Activated CD8-positive, alpha-beta memory T cell treated with anti-CD3 and anti-CD28 coated beads for 36 hours (primary cell): ENCODE measurements at regions not wholly inside any gene's neighbourhood (a gene's known extent, or its start where the extent isn't known, plus 50 kb on each side); places are given as distances from the start of the nearest gene placed in this dataset.
"Not testable (repeated sequence)": the region's sequence is repeated elsewhere in the genome, so short reads cannot be mapped to it uniquely, and the experiment has no call there.

ENCODE experiments used
- CTCF ChIA-PET: fragments of 350-600 bp; sonication (Branson Sonifier 250); formaldehyde crosslinking; loops from one replicate; lab custom pipeline; 2021; ENCODE audit warnings: antibody characterized with exemption; lab: Charles Lee
- POLR2A ChIA-PET: fragments of 350-600 bp; sonication (Branson Sonifier 250); formaldehyde crosslinking; loops from one replicate; lab custom pipeline; 2021; ENCODE audit warnings: antibody characterized with exemption; lab: Charles Lee

DNA sequence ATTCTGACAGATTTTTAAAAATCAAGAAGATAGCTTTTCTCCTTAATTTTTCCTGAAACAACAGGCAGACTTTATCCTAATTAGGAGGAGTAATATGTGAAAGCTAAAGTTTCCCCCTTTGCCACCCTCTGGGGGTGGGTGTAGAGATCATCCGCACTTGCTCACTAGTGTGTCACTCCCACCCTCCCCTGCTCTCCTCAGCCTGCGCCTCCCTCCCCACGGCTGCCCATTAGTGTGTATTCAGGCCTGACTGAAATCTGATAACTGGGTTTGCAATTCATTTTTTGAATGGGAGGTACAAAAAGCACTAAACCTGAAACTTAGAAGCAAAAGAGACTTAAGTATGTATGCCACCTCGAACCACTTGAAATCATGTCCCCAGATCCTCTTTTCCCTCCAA is 110.4 kb upstream of the TRIM2 start:
- POLR2A ChIA-PET, result no interaction called here
- CTCF ChIA-PET, result interaction anchor here (0.9 kb wide), 1 partner anchor 10 kb away, joined by 3 read pairs; no protein-coding TSS in a partner anchor

DNA sequence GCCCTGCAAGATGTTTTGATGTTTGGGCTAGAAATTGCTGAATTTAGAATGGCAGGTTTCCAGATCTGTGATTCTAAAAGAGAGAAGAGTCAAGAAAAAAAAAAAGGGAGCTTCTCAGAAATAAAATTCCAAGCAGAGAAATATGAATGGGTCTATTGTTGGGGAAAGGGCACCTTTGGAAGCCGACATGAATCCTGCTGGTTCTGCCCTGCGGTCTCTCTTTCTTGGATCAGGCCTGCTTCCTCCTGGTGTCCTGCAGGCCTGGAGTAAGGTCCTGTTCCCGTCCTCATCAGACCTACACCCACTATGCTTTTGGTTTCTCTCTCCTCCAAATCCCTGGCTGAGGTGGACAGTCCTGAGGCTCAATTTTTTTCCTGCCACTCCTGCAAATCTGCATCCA is 109.8 kb upstream of the TRIM2 start:
- POLR2A ChIA-PET, result no interaction called here
- CTCF ChIA-PET, result interaction anchor here (2.0 kb wide), 1 partner anchor 37 kb away, joined by 4 read pairs; no protein-coding TSS in a partner anchor

DNA sequence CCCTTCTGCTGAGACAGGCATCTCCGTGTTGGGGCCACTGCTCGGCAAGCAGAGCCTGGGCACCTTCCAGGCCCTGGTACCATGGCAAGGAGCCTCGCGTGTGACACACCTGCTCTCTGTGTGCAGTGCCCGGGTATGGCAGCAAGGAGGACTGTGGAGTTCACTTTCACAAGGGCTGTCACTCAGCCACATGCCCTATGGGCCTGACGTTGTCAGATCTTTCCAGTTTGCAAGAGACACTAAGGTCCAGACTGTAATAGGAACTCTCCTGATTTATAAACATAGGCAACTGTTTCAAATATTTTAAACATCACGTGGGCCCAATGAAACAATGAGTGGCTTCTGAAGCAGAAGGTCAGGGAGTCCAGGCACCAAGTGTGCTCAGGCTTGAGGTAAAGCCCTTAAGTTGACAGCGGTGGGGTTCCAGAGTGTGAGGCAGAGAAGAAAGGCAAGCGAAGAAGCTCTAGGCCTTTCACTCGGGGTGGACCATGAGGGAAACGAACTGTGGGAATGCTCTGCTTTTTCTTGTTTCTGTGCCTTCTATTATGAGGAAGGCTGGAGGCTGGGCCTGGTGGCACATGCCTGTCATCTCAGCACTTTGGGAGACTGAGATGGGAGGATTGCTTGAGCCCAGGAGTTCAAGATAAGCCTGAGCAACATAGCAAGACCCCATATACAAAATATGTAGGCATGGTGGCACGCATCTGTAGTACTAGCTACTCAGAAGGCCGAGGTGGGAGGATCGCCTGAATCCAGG is 108.6 kb upstream of the TRIM2 start:
- ChIA-PET POLR2A (no interaction called here), CTCF (interaction anchor here (0.6 to 3.1 kb wide), 3 partner anchors 11 to 452 kb away, joined by 3 to 17 read pairs (median 4); no protein-coding TSS in a partner anchor)

GRCh38 chr4:153096344-153096743 is 107.9 kb upstream of the TRIM2 start:
- CTCF ChIA-PET, result interaction anchor here (2.0 to 3.1 kb wide), 2 partner anchors 11 to 35 kb away, joined by 4 to 17 read pairs; no protein-coding TSS in a partner anchor
- POLR2A ChIA-PET, result no interaction called here

DNA sequence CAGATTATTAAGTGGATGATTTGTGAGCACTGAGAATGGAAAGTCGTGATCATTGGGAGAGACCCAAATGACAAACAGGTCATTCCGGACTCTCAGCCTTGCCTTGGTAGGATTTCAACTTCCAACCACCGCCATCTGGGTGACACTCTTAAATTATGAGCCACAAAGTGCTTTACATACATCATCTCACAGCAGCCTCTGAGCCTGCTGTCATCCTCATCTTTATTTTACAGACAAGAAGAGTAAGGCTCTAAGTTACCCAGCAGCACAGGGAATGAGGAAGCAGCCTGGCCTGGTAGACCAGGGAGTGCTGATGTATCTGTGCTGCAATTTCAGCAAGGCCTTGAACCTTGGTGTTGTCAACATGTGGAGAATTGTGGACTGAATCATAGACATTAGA is 105.8 kb upstream of the TRIM2 start:
- CTCF ChIA-PET, result interaction anchor here (3.1 kb wide), 1 partner anchor 13 kb away, joined by 17 read pairs; no protein-coding TSS in a partner anchor

DNA sequence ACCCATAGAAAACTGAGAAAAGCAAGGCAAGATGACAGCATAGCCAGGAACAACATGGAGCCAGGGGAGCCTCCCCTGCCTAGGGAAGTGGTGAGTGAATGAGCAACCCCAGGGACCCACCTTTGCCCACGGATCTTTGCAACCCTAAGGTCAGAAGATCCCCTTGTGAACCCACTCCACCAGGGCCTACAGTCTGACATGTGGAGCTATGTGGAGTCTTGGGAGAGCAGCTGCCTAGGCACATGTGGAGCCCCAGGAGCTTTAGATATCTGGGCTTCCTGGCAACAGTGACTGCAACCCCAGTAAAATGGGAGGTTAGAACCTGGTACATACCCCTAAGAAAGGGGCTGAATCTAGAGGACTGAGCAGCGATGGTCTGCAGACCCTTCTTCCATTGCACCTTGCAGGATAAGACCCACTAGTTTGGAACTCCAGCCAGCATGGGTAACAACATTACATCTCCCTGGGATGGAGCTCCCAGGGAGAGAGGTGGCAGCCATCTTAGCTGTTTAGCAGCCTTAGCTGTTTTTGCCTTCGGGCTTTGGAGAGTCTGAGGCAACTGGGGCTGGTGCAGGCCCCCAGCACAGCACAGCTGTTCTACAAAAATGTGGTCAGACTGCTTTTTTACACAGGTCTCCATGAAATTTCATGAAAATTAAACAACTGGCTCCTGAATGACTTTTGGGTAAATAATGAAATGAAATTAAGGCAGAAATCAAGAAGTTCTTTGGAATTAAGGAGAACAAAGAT is 104.7 kb upstream of the TRIM2 start:
- CTCF ChIA-PET, result interaction anchor here (1.0 kb wide), 1 partner anchor 14 kb away, joined by 4 read pairs; no protein-coding TSS in a partner anchor
- POLR2A ChIA-PET, result no interaction called here

More for the DNA sequence above, 105.8 kb upstream of the TRIM2 start:
- POLR2A ChIA-PET, result no interaction called here

- CTCF ChIA-PET, result not testable (repeated sequence)
- POLR2A ChIA-PET, result interaction anchor here (0.7 kb wide), 1 partner anchor 170 kb away, joined by 3 read pairs; no protein-coding TSS in a partner anchor
Observed at GRCh38 chr4:153106736-153107135, 97.5 kb upstream of the TRIM2 start.

DNA sequence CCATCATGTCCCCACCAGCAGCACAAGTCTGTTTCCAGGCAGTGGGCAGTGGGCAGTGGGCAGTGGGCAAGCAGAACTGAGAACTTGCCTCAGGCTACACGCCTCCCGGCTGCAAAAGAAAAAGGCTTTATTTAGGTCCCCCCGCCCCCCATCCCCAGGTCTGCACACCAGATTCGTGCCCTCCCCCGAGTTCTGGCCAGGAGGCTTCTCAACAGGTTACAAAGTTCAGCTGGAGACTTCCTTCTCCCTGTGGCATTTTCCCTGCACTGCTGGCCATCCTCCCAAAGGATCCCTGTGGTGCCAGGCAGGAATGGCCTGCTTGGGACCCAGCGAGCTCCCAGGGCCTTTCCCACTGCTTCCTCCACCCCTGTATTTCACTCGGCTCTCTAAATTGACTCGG is 97.0 kb upstream of the TRIM2 start:
- POLR2A ChIA-PET, result no interaction called here
- CTCF ChIA-PET, result no interaction called here

- CTCF ChIA-PET, result interaction anchor here (1.1 to 1.9 kb wide), 3 partner anchors 18 to 26 kb away, joined by 3 to 6 read pairs (median 4); no protein-coding TSS in a partner anchor
- POLR2A ChIA-PET, result no interaction called here
Observed at GRCh38 chr4:153109296-153109849, 94.9 kb upstream of the TRIM2 start.

DNA sequence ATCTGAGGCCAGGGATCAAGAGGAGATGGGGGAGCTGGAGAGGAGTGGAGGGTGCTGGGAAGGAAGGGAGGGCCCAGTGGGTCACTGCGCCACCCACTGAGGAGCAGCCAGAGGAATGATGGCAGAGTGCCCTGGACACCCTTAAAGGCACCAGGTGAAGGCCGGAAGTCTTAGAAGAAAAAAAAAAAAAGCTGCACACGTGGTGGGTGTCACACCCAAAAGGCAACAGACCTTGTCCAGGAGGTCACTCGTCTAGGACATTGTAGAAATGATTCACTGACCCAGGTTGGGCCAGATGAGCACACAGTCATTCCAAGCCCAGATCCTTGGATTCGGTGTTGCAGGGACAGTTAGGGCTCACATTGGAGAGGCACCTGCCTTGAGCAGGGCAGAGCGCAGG is 93.5 kb upstream of the TRIM2 start:
- POLR2A ChIA-PET, result no interaction called here
- CTCF ChIA-PET, result interaction anchor here (1.1 to 1.7 kb wide), 2 partner anchors 17 to 27 kb away, joined by 3 to 4 read pairs; no protein-coding TSS in a partner anchor

DNA sequence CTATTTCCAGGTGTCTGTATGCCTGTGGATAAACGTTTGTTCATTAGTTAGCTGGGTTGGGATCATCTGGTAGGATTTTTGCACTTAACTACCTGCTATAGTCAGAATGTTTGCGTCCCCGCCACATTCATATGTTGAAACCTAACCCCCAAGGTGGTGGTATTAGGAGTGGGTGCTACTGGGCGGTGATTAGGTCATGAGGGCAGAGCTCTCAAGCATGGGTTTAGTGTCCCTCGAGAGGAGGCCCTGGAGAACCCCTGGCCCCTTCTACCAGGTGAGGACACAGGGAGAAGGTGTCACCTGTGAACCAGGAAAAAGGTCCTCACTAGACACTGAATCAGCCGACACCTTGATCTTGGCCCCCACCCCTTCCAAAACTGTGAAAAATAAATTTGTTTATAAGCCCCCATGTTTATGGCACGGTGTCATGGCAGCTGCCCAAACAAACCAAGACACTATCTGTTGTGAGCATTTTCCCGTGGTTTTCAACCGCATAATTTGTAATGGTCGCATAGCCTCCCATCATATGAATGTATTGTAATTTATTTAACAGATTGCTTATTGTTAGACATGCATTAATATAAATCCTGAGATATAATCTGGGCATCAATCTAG is 92.7 kb upstream of the TRIM2 start:
- CTCF ChIA-PET, result interaction anchor here (0.6 to 4.0 kb wide), 3 partner anchors 16 to 30 kb away, joined by 3 to 22 read pairs (median 16); no protein-coding TSS in a partner anchor
- POLR2A ChIA-PET, result no interaction called here

GRCh38 chr4:153112041-153112441 is 92.2 kb upstream of the TRIM2 start:
- POLR2A ChIA-PET, result no interaction called here
- CTCF ChIA-PET, result interaction anchor here (0.6 to 4.0 kb wide), 3 partner anchors 15 to 30 kb away, joined by 3 to 22 read pairs (median 16); no protein-coding TSS in a partner anchor

- POLR2A ChIA-PET, result no interaction called here
- CTCF ChIA-PET, result interaction anchor here (1.6 to 4.0 kb wide), 3 partner anchors 14 to 31 kb away, joined by 4 to 22 read pairs (median 16); no protein-coding TSS in a partner anchor
Observed at GRCh38 chr4:153113061-153113837, 91.0 kb upstream of the TRIM2 start.

DNA sequence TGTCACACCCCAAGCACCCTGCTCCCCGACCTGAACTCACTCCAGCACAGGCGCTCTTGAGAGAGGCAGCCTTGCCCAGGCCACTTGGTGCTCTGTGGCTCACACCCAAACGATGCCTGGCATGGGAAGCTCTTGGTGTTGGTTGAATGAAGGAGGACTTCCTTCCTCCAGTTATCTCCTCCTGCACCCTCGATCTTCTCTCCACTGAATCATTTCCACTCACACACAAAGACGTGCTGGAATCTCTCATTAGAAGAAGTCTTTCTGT is 90.5 kb upstream of the TRIM2 start:
- CTCF ChIA-PET, result interaction anchor here (1.6 to 4.0 kb wide), 3 partner anchors 14 to 32 kb away, joined by 4 to 22 read pairs (median 16); no protein-coding TSS in a partner anchor

DNA sequence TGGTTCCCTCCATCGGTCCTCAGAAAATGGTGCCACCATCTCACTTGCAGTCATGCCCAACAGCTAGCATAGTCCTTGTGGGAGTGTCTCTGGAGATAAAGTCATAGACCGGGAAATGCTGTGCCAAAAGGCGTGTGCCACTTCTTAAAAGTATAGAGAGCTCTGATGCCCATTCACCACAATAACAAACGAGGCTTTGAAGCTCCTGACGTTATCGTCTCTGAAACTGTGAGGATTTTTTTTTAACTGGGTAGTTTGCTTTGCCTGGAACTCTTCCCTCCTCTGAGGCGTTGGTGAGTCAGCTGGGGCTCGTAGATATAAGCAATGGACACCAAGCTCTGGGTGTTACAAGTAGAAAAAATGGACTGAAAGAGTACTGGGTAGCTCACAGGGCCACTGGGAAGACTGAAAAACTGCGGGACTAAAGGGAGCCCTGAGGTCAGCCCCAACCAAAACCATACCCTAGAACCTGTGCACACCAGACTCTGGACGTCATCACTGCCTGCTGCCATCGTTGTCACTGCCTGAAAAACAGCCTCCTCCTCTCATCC is 89.4 kb upstream of the TRIM2 start:
- CTCF ChIA-PET, result interaction anchor here (0.6 to 4.0 kb wide), 4 partner anchors 12 to 304 kb away, joined by 3 to 22 read pairs (median 10); no protein-coding TSS in a partner anchor
- POLR2A ChIA-PET, result no interaction called here

More for the DNA sequence above, 90.5 kb upstream of the TRIM2 start:
- POLR2A ChIA-PET, result no interaction called here

GRCh38 chr4:153115322-153116290 is 88.6 kb upstream of the TRIM2 start:
- ChIA-PET CTCF (interaction anchor here (1.2 to 4.0 kb wide), 4 partner anchors 11 to 31 kb away, joined by 3 to 22 read pairs (median 6); no protein-coding TSS in a partner anchor), POLR2A (no interaction called here)

GRCh38 chr4:153116291-153116680 is 88.0 kb upstream of the TRIM2 start:
- POLR2A ChIA-PET, result no interaction called here
- CTCF ChIA-PET, result interaction anchor here (1.6 to 2.2 kb wide), 2 partner anchors 11 to 32 kb away, joined by 4 to 8 read pairs; no protein-coding TSS in a partner anchor
